Tibial artery (tissue), 4 donors: ENCODE measurements at regions not wholly inside any gene's neighbourhood (a gene's known extent, or its start where the extent isn't known, plus 50 kb on each side); places are given as distances from the start of the nearest gene placed in this dataset.

Experiments used
- DNase-seq, 2 donors: peaks; one replicate each; pipeline ENCODE4 v3.0.0-alpha.2; 2019
- H3K27ac ChIP-seq, 2 donors: fragments of 200-600 bp; sonication (generic) in 1 of 2; 1 replicate in 1 of 2; 2 replicates in 1 of 2; pipeline ENCODE4 v1.5.1; 2018 to 2019; ENCODE audit warnings: mild to moderate bottlenecking in 1 of 2
- H3K27me3 ChIP-seq, 2 donors: fragments of 200-600 bp; sonication (generic) in 1 of 2; one replicate each; pipeline versions ENCODE4 v1.5.1 to v1.6.0; 2016 to 2019
- H3K36me3 ChIP-seq, 3 donors: fragments of 200-600 bp; sonication (generic) in 2 of 3; one replicate each; pipeline ENCODE4 v1.5.1; 2016 to 2019; ENCODE audit warnings: mild to moderate bottlenecking in 2 of 3
- H3K4me1 ChIP-seq, 4 donors: fragments of 200-600 bp; sonication (generic) in 2 of 4; 1 replicate in 3 of 4; 2 replicates in 1 of 4; pipeline ENCODE4 v1.5.1; 2016 to 2019
- H3K4me3 ChIP-seq, 2 donors: fragments of 200-600 bp; sonication (generic) in 1 of 2; 1 replicate in 1 of 2; 2 replicates in 1 of 2; pipeline ENCODE4 v1.5.1; 2018 to 2019; ENCODE audit warnings: mild to moderate bottlenecking in 2 of 2
- H3K9me3 ChIP-seq, 3 donors: fragments of 200-600 bp; sonication (generic) in 1 of 3; one replicate each; pipeline ENCODE4 v1.5.1; 2016 to 2019
- intact Hi-C: fragments of 100-400 bp; cut with DNase I; formaldehyde crosslinking; loops from one replicate; pipeline ENCODE4 v1.15.0; 2023; ENCODE audit warnings: low total_unique reads
- TF ChIP-seq, protein P1 (sequence below), 2 experiments: fragments of 200-600 bp in 1 of 2; fragments of 450-650 bp in 1 of 2; IDR thresholded peaks; one replicate each; pipeline ENCODE4 v1.5.1; 2017 to 2019; ENCODE audit warnings: antibody characterized with exemption in 2 of 2, mild to moderate bottlenecking in 1 of 2, moderate library complexity in 1 of 2

DNA sequence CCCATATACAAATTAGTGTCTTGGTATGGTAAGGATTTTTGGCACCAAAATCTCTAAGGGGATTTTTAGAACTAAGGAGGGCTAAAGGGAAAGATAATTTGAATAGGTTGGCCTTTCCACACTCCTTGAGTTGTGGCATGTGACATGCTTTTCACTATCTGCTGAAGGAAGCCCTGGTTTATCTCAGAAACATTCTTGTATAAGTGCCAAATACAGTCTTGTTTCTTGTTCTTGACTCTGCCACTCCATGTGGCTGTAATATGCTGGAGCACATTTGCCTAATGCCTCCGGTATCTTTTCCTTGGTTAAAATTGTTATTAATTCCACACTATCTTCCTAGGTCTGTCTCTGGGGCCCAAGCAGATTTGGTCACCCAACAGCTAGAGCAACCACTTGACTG lies 457.0 kb downstream of the USP25 start:
- H3K4me1 ChIP-seq, result peaks cover 0 to 5% (median 0%) of the 10 kb centered on the region in 4 donors
- H3K27me3 ChIP-seq, result no peaks in the 10 kb centered on the region

DNA sequence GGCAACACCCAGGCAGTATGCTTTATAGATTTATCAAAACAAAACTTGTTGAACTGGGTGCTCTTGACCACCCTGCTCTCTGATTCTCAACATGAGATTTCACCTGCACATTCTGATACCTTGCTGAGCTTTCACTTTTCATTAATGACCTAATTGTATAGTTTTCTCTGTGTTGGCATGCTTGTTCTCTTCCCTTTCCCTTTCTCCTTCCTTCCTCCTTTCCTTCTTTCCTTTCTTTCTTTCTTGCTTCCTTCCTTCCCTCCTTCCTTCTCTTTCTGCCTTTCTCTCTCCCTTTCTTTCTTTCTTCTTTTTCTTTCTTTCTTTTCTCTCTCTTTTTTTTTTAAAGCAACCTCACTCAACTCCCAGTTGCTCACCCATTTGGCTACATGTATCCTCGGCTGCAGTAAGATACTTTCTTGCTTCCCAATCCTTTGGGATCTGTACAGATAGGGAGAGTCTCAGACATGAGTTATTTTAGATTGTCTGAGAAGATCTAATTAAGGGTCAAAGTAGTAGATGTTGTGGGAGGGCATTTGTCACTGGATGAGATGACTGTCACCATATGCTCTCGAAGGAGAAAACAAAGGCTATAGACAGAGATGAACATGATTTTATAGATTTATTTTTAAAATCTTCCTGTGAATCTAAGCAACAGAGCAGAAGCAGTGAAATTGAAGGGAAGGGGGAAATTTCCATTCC lies 458.0 kb downstream of the USP25 start:
- H3K36me3 ChIP-seq, result no peaks in the 10 kb centered on the region
- peaks cover 0 to 5% (median 0%) of the 10 kb centered on the region in 4 donors for H3K4me1 ChIP-seq
- TF ChIP-seq, protein P1, sequence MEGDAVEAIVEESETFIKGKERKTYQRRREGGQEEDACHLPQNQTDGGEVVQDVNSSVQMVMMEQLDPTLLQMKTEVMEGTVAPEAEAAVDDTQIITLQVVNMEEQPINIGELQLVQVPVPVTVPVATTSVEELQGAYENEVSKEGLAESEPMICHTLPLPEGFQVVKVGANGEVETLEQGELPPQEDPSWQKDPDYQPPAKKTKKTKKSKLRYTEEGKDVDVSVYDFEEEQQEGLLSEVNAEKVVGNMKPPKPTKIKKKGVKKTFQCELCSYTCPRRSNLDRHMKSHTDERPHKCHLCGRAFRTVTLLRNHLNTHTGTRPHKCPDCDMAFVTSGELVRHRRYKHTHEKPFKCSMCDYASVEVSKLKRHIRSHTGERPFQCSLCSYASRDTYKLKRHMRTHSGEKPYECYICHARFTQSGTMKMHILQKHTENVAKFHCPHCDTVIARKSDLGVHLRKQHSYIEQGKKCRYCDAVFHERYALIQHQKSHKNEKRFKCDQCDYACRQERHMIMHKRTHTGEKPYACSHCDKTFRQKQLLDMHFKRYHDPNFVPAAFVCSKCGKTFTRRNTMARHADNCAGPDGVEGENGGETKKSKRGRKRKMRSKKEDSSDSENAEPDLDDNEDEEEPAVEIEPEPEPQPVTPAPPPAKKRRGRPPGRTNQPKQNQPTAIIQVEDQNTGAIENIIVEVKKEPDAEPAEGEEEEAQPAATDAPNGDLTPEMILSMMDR (IDR thresholded peaks at IDR 0.05), result no peak
- no peaks in the 10 kb centered on the region for H3K27me3 ChIP-seq
- intact Hi-C loops, result no loop called here
- no peak overlapping the region for H3K27ac ChIP-seq
- no peak overlapping the region for H3K4me3 ChIP-seq
- peaks cover 0 to 4% (median 0%) of the 10 kb centered on the region in 3 donors for H3K9me3 ChIP-seq
- DNase-seq, result no peak

More for the DNA sequence above, 457.0 kb downstream of the USP25 start:
- Histone ChIP-seq H3K9me3 (peaks cover 0 to 4% (median 0%) of the 10 kb centered on the region in 3 donors), H3K4me3 (no peak overlapping the region), H3K27ac (peak overlapping the region in 1 of 2 donors; percentile 2), H3K36me3 (no peaks in the 10 kb centered on the region)
- TF ChIP-seq, protein P1 (IDR thresholded peaks at IDR 0.05), result no peak
- no peak for DNase-seq
- intact Hi-C loops, result no loop called here

DNA sequence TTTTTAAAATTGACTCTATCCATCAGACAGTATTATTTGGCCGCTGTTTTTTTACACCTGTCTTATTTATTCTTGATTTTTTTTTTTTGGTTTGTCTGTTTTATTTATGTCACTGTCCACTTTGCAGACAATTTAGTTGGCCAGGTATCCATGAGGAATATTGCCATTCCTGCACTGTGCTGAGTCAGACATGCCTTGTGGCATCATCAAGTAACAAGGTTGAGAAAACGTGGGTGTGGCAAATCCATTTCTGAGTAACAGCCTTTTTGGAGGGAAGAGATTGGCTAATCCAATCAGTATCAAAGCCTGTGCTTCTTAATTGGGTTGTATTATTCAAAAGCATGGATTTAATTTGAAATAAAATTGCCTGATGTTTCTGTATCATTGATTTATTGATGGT lies 463.1 kb downstream of the USP25 start:
- no peak overlapping the region for H3K4me3 ChIP-seq
- peaks cover 0 to 3% (median 0%) of the 10 kb centered on the region in 4 donors for H3K4me1 ChIP-seq
- intact Hi-C loops, result no loop called here
- no peaks in the 10 kb centered on the region for H3K36me3 ChIP-seq
- TF ChIP-seq, protein P1 (IDR thresholded peaks at IDR 0.05), result no peak
- no peak overlapping the region for H3K27ac ChIP-seq
- H3K9me3 ChIP-seq, result peaks cover 0 to 4% (median 0%) of the 10 kb centered on the region in 3 donors
- no peaks in the 10 kb centered on the region for H3K27me3 ChIP-seq
- DNase-seq, result peak in 1 of 2 donors; percentile 21

DNA sequence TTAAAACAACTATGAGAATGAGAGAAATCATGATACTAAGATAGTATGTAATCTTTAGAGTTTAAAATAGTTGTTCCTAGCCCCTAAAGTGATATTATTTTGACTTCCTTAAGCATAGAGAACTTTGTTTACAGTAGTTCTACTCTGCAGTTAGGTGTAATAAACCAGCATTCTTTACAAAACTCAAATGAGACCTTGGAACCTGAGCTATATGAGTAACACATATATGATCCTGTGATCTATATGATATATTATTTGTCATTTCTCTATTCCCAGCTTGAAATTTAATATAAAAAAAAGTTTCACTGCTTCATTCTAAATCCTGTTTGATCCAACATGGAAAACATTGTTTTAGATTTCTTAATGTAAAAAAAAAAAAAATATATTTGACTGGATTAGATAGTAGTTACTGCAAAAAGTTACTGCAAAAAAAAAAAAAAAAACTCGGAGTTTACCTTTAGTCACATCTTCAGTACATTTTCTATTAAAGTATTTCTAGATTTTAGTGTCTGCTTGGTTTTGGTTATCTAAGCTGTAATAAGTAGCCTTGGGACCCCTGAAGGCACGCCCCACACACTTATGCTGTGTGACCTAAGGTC lies 463.8 kb downstream of the USP25 start:
- TF ChIP-seq, protein P1 (IDR thresholded peaks at IDR 0.05), result no peak
- Histone ChIP-seq H3K27ac (peak overlapping the region; percentile 67 to 83), H3K27me3 (no peaks in the 10 kb centered on the region), H3K36me3 (no peaks in the 10 kb centered on the region), H3K4me3 (peak overlapping the region; percentile 48 to 55), H3K4me1 (peaks cover 0 to 5% (median 1%) of the 10 kb centered on the region in 4 donors), H3K9me3 (peaks cover 0 to 4% (median 0%) of the 10 kb centered on the region in 3 donors)
- DNase-seq, result no peak
- intact Hi-C loops, result loop anchor here (1.0 kb wide), 1 partner anchor 138 kb away; no protein-coding TSS in a partner anchor

DNA sequence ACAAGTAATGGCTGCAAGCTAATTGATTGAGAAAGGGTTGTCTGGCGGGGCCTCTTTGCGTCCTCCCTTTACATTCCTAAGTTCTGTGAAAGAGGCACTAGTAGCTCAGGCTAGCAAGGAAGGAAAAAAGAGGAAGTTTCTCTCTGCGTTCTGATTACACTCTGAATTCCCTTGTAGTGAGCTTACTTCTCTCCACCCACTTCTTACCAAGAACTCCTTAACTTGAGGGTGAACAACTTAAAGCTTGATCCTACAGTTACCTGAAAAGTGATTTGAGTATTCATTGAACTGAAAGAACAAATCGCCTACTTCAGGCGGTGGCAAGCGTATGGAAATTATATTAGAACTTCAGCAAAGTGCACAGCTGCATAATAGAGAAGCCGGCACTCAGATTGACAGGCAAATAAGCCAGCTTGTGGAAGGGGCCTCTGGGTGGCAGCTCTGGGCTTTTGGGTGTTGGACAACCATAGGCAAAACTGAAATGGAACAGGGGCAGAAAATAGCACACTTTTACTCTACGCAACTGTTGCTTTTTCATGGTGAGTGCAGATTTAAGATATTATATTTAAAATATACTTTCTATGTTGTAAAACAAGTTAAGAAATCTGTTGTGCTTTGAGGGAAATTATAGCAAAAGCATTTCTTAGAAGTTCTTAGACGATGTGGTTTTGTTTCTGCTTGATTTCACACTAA lies 464.5 kb downstream of the USP25 start:
- H3K4me1 ChIP-seq, result peaks cover 0 to 5% (median 1%) of the 10 kb centered on the region in 4 donors
- H3K4me3 ChIP-seq, result peak overlapping the region; percentile 48 to 55
- intact Hi-C loops, result loop anchor here (1.0 kb wide), 1 partner anchor 137 kb away; no protein-coding TSS in a partner anchor
- TF ChIP-seq, protein P1 (IDR thresholded peaks at IDR 0.05), result peak in 1 of 2 experiments; percentile 33
- H3K27ac ChIP-seq, result peak overlapping the region; percentile 67 to 83
- H3K27me3 ChIP-seq, result no peaks in the 10 kb centered on the region
- DNase-seq, result peak; percentile 77 to 82
- peaks cover 0 to 4% (median 0%) of the 10 kb centered on the region in 3 donors for H3K9me3 ChIP-seq
- no peaks in the 10 kb centered on the region for H3K36me3 ChIP-seq
